ENCODE measurements at regions not wholly inside any gene's neighbourhood (a gene's known extent, or its start where the extent isn't known, plus 50 kb on each side); places are given as distances from the start of the nearest gene placed in this dataset.

GRCh38 chr4:96186593-96186992 lies 346.7 kb downstream of the PDHA2 start:
- no peaks in the 10 kb centered on the region for H3K4me1 Mint-ChIP-seq (ENCODE audit: low read depth, unreplicated experiment)
- no peak overlapping the region for H2AFZ ChIP-seq (ENCODE audit: low read depth, low read length)

GRCh38 chr4:96189761-96190160 lies 349.9 kb downstream of the PDHA2 start:
- H3K9me3 Mint-ChIP-seq (ENCODE audit: unreplicated experiment): no peaks in the 10 kb centered on the region
- H3K27me3 Mint-ChIP-seq (ENCODE audit: low read depth, unreplicated experiment): no peaks in the 10 kb centered on the region
- Histone ChIP-seq H3K9me3 (ENCODE audit: insufficient read depth, low read depth, low read length) (no peaks in the 10 kb centered on the region), H3K27ac (ENCODE audit: low read depth, low read length) (no peak overlapping the region), H3K9ac (ENCODE audit: low read length) (no peak overlapping the region), H4K20me1 (ENCODE audit: insufficient read depth, low read length) (no peaks in the 10 kb centered on the region), H3K4me3 (ENCODE audit: insufficient read depth, low read depth, low read length) (no peak overlapping the region), H3K79me2 (ENCODE audit: insufficient read depth, low read length) (no peaks in the 10 kb centered on the region), H3K4me2 (ENCODE audit: low read length) (no peak overlapping the region), H3K27me3 (ENCODE audit: insufficient read depth, low read length) (no peaks in the 10 kb centered on the region), H3K4me1 (ENCODE audit: insufficient read depth, low read length) (no peaks in the 10 kb centered on the region), H3K36me3 (ENCODE audit: insufficient read depth, low read length) (no peaks in the 10 kb centered on the region), H2AFZ (ENCODE audit: low read depth, low read length) (no peak overlapping the region)
- FAIRE-seq: no peak
- no peaks in the 10 kb centered on the region for H3K4me1 Mint-ChIP-seq (ENCODE audit: low read depth, unreplicated experiment)
- TF ChIP-seq EZH2 (IDR thresholded peaks at IDR 0.05; ENCODE audit: insufficient read depth, low read length) (no peak), CTCF (IDR thresholded peaks at IDR 0.05; ENCODE audit: insufficient read depth, low read depth, low read length) (no peak)
- H3K36me3 Mint-ChIP-seq (ENCODE audit: low read depth, unreplicated experiment): no peaks in the 10 kb centered on the region
- no peak overlapping the region for H3K4me3 Mint-ChIP-seq (ENCODE audit: unreplicated experiment)
- no peak overlapping the region for H3K27ac Mint-ChIP-seq (ENCODE audit: unreplicated experiment)
- DNase-seq (ENCODE audit: low read depth): no peak

More at GRCh38 chr4:96186593-96186992, 346.7 kb downstream of the PDHA2 start:
- Mint-ChIP-seq H3K9me3 (ENCODE audit: unreplicated experiment) (no peaks in the 10 kb centered on the region), H3K4me3 (ENCODE audit: unreplicated experiment) (no peak overlapping the region), H3K27ac (ENCODE audit: unreplicated experiment) (no peak overlapping the region), H3K36me3 (ENCODE audit: low read depth, unreplicated experiment) (no peaks in the 10 kb centered on the region), H3K27me3 (ENCODE audit: low read depth, unreplicated experiment) (no peaks in the 10 kb centered on the region)
- no peaks in the 10 kb centered on the region for H3K4me1 ChIP-seq (ENCODE audit: insufficient read depth, low read length)
- H3K9me3 ChIP-seq (ENCODE audit: insufficient read depth, low read depth, low read length): no peaks in the 10 kb centered on the region
- no peak for FAIRE-seq
- no peaks in the 10 kb centered on the region for H3K36me3 ChIP-seq (ENCODE audit: insufficient read depth, low read length)
- H3K27me3 ChIP-seq (ENCODE audit: insufficient read depth, low read length): no peaks in the 10 kb centered on the region
- no peak overlapping the region for H3K9ac ChIP-seq (ENCODE audit: low read length)
- no peak overlapping the region for H3K4me2 ChIP-seq (ENCODE audit: low read length)
- no peaks in the 10 kb centered on the region for H4K20me1 ChIP-seq (ENCODE audit: insufficient read depth, low read length)
- TF ChIP-seq CTCF (IDR thresholded peaks at IDR 0.05; ENCODE audit: insufficient read depth, low read depth, low read length): no peak
- no peak for TF ChIP-seq EZH2 (IDR thresholded peaks at IDR 0.05; ENCODE audit: insufficient read depth, low read length)
- H3K27ac ChIP-seq (ENCODE audit: low read depth, low read length): no peak overlapping the region
- no peaks in the 10 kb centered on the region for H3K79me2 ChIP-seq (ENCODE audit: insufficient read depth, low read length)
- DNase-seq (ENCODE audit: low read depth): peak; percentile 25
- no peak overlapping the region for H3K4me3 ChIP-seq (ENCODE audit: insufficient read depth, low read depth, low read length)

- Histone ChIP-seq H3K36me3 (ENCODE audit: insufficient read depth, low read length) (no peaks in the 10 kb centered on the region), H3K4me2 (ENCODE audit: low read length) (no peak overlapping the region), H3K4me1 (ENCODE audit: insufficient read depth, low read length) (no peaks in the 10 kb centered on the region), H2AFZ (ENCODE audit: low read depth, low read length) (no peak overlapping the region), H3K4me3 (ENCODE audit: insufficient read depth, low read depth, low read length) (no peak overlapping the region), H3K27me3 (ENCODE audit: insufficient read depth, low read length) (no peaks in the 10 kb centered on the region), H3K9me3 (ENCODE audit: insufficient read depth, low read depth, low read length) (no peaks in the 10 kb centered on the region), H3K9ac (ENCODE audit: low read length) (no peak overlapping the region), H3K79me2 (ENCODE audit: insufficient read depth, low read length) (no peaks in the 10 kb centered on the region), H4K20me1 (ENCODE audit: insufficient read depth, low read length) (no peaks in the 10 kb centered on the region), H3K27ac (ENCODE audit: low read depth, low read length) (no peak overlapping the region)
- H3K4me1 Mint-ChIP-seq (ENCODE audit: low read depth, unreplicated experiment): no peaks in the 10 kb centered on the region
- H3K27me3 Mint-ChIP-seq (ENCODE audit: low read depth, unreplicated experiment): no peaks in the 10 kb centered on the region
- H3K9me3 Mint-ChIP-seq (ENCODE audit: unreplicated experiment): no peaks in the 10 kb centered on the region
- DNase-seq (ENCODE audit: low read depth) (peak; percentile 3), FAIRE-seq (no peak)
- no peaks in the 10 kb centered on the region for H3K36me3 Mint-ChIP-seq (ENCODE audit: low read depth, unreplicated experiment)
- no peak for TF ChIP-seq CTCF (IDR thresholded peaks at IDR 0.05; ENCODE audit: insufficient read depth, low read depth, low read length)
- no peak for TF ChIP-seq EZH2 (IDR thresholded peaks at IDR 0.05; ENCODE audit: insufficient read depth, low read length)
- H3K4me3 Mint-ChIP-seq (ENCODE audit: unreplicated experiment): no peak overlapping the region
- no peak overlapping the region for H3K27ac Mint-ChIP-seq (ENCODE audit: unreplicated experiment)
Measured at GRCh38 chr4:96193061-96193460, 353.2 kb downstream of the PDHA2 start.
